HCT116 (cell line): ENCODE measurements at regions not wholly inside any gene's neighbourhood (a gene's known extent, or its start where the extent isn't known, plus 50 kb on each side); places are given as distances from the start of the nearest gene placed in this dataset.

Experiments used
- ATAC-seq: fragments of 200-7000 bp; cut with Tn5 transposase; 2 replicates; pipeline ENCODE4 v1.9.1; 2020; ENCODE audit warnings: mild to moderate bottlenecking, moderate library complexity
- BruUV-seq: library from RNA; stranded (reverse); fragments of 400-500 nt; replicated peaks from 2 replicates; lab custom pipeline; 2021; lab: Mats Ljungman, UMichigan
- CTCF ChIA-PET: fragments of 300-600 bp; sonication (Branson Sonifier 250); formaldehyde crosslinking; loops from one replicate; lab custom pipeline; 2021; ENCODE audit warnings: antibody characterized with exemption; lab: Charles Lee
- POLR2A ChIA-PET: fragments of 300-600, 350-600 bp; sonication (Branson Sonifier 250); formaldehyde crosslinking; loops from one replicate; lab custom pipeline; 2021; ENCODE audit warnings: antibody characterized with exemption; lab: Charles Lee
- RAD21 ChIA-PET, 2 experiments: fragments of 300-600 bp; sonication (Branson Sonifier 250); formaldehyde crosslinking; loops; one replicate each; lab custom pipeline; 2023; ENCODE audit warnings: low total read pairs in 2 of 2; ENCODE audit not compliant: uncharacterized antibody in 2 of 2, unreplicated experiment in 2 of 2, low non-redundant PET in 1 of 2; lab: Charles Lee
- DNase-seq: peaks from one replicate; pipeline ENCODE4 v3.0.0-alpha.2; 2010; ENCODE audit warnings: low read depth, low spot score
- H2AFZ ChIP-seq: fragments of 200-600 bp; shearing (Covaris generic), sonication (generic); 2 replicates; pipeline ENCODE4 v1.6.1; 2017; ENCODE audit warnings: low read depth, mixed run types, mixed read lengths, antibody characterized with exemption, low read length; ENCODE audit not compliant: poor library complexity, severe bottlenecking
- H3K27ac ChIP-seq: 2 replicates; pipeline ENCODE4 v1.5.1; 2012; ENCODE audit warnings: low read depth, low read length
- H3K27me3 ChIP-seq: fragments of 200-600 bp; sonication (generic); 2 replicates; pipeline ENCODE4 v1.6.1; 2016; ENCODE audit warnings: mixed run types, low read length, mixed read lengths; ENCODE audit not compliant: insufficient read depth
- H3K36me3 ChIP-seq, 2 experiments: fragments of 200-500 bp in 1 of 2; fragments of 200-600 bp in 1 of 2; sonication (Bioruptor generic) in 1 of 2; sonication (generic) in 1 of 2; 2 replicates each; pipeline versions ENCODE4 v1.5.1 to v1.6.1; 2014 to 2016; ENCODE audit warnings: low read length in 2 of 2, inconsistent platforms in 1 of 2, mixed read lengths in 1 of 2, mixed run types in 1 of 2; ENCODE audit not compliant: insufficient read depth in 2 of 2, control insufficient read depth in 1 of 2
- H3K4me1 ChIP-seq, 2 experiments: fragments of 200-600 bp in 1 of 2; sonication (generic) in 1 of 2; 2 replicates each; pipeline versions ENCODE4 v1.5.1 to v1.6.1; 2012 to 2017; ENCODE audit warnings: low read length in 2 of 2, inconsistent platforms in 1 of 2, mild to moderate bottlenecking in 1 of 2, mixed read lengths in 1 of 2, mixed run types in 1 of 2, moderate library complexity in 1 of 2; ENCODE audit not compliant: insufficient read depth in 2 of 2, control insufficient read depth in 1 of 2
- H3K4me2 ChIP-seq: fragments of 200-600 bp; sonication (generic); 2 replicates; pipeline ENCODE4 v1.6.1; 2017; ENCODE audit warnings: mixed run types, low read length, mixed read lengths
- H3K4me3 ChIP-seq, 2 experiments: fragments of 200-600 bp in 1 of 2; sonication (generic) in 1 of 2; replicated peaks in 1 of 2; 2 replicates each; pipeline ENCODE4 v1.5.1; 2011 to 2016; ENCODE audit warnings: low read length in 2 of 2, control low read depth in 1 of 2, low read depth in 1 of 2, mild to moderate bottlenecking in 1 of 2, mixed read lengths in 1 of 2, mixed run types in 1 of 2
- H3K79me2 ChIP-seq: fragments of 200-600 bp; sonication (generic); 2 replicates; pipeline ENCODE4 v1.6.1; 2017; ENCODE audit warnings: mild to moderate bottlenecking, mixed run types, low read length, moderate library complexity, mixed read lengths; ENCODE audit not compliant: insufficient read depth
- H3K9ac ChIP-seq: fragments of 200-600 bp; sonication (generic); 2 replicates; pipeline ENCODE4 v1.6.1; 2016; ENCODE audit warnings: low read length, mixed read lengths
- H3K9me2 ChIP-seq: fragments of 200-600 bp; sonication (generic), shearing (Covaris generic); 2 replicates; pipeline ENCODE4 v1.6.1; 2017; ENCODE audit warnings: mixed run types, mild to moderate bottlenecking, moderate library complexity; ENCODE audit not compliant: insufficient read depth
- H3K9me3 ChIP-seq, 2 experiments: fragments of 200-500 bp in 1 of 2; fragments of 200-600 bp in 1 of 2; sonication (Bioruptor generic) in 1 of 2; sonication (generic) in 1 of 2; 2 replicates each; pipeline ENCODE4 v1.6.1; 2014 to 2017; ENCODE audit warnings: low read length in 2 of 2, mixed read lengths in 2 of 2, inconsistent platforms in 1 of 2, low read depth in 1 of 2, mild to moderate bottlenecking in 1 of 2, mixed run types in 1 of 2, moderate library complexity in 1 of 2; ENCODE audit not compliant: control insufficient read depth in 1 of 2, insufficient read depth in 1 of 2
- H4K20me1 ChIP-seq: fragments of 200-600 bp; sonication (generic), shearing (Covaris generic); 2 replicates; pipeline ENCODE4 v1.6.1; 2017; ENCODE audit warnings: mixed run types, mild to moderate bottlenecking, moderate library complexity; ENCODE audit not compliant: insufficient read depth
- ATF3 ChIP-seq: IDR thresholded peaks from 2 replicates; pipeline ENCODE4 v1.6.1; 2012
- CBX3 ChIP-seq: IDR thresholded peaks from 2 replicates; pipeline ENCODE4 v1.6.1; 2012; ENCODE audit warnings: low read depth
- EGR1 ChIP-seq: IDR thresholded peaks from 2 replicates; pipeline ENCODE4 v1.6.1; 2012; ENCODE audit warnings: low read depth
- EZH2 ChIP-seq: fragments of 200-600 bp; sonication (generic); IDR thresholded peaks from 2 replicates; pipeline ENCODE4 v1.6.1; 2017; ENCODE audit warnings: antibody characterized with exemption, mixed run types
- EZH2phosphoT487 ChIP-seq: fragments of 200-600 bp; IDR thresholded peaks from 2 replicates; pipeline ENCODE4 v1.6.1; 2018; ENCODE audit warnings: antibody characterized with exemption, borderline replicate concordance
- JUND ChIP-seq: IDR thresholded peaks from 2 replicates; pipeline ENCODE4 v1.6.1; 2012
- POLR2A ChIP-seq: IDR thresholded peaks from 2 replicates; pipeline ENCODE4 v1.7.0; 2011; ENCODE audit warnings: borderline replicate concordance; ENCODE audit not compliant: insufficient read depth, insufficient read length; ENCODE audit errors: extremely low read depth
- REST ChIP-seq: IDR thresholded peaks from 2 replicates; pipeline ENCODE4 v1.6.1; 2012; ENCODE audit warnings: low read depth
- SIN3A ChIP-seq: IDR thresholded peaks from 2 replicates; pipeline ENCODE4 v1.6.1; 2012; ENCODE audit warnings: low read depth
- SRF ChIP-seq: IDR thresholded peaks from 2 replicates; pipeline ENCODE4 v1.6.1; 2012; ENCODE audit warnings: low read depth
- TCF7L2 ChIP-seq: IDR thresholded peaks from 2 replicates; pipeline ENCODE4 v1.7.0; 2011; ENCODE audit warnings: borderline replicate concordance, inconsistent platforms; ENCODE audit not compliant: insufficient read depth, insufficient read length; ENCODE audit errors: extremely low read depth
- ZFX ChIP-seq: fragments of 450-650 bp; IDR thresholded peaks from 2 replicates; pipeline ENCODE4 v1.6.1; 2017
- intact Hi-C: fragments of 100-400 bp; cut with micrococcal nuclease; formaldehyde crosslinking; loops from 2 replicates; pipeline ENCODE4 v1.10.0; 2022

GRCh38 chr2:56969513-56969912 is 785.7 kb downstream of the CCDC85A start:
- no TSS peak for BruUV-seq
- RAD21 ChIA-PET: no interaction called here
- no peak for TF ChIP-seq ATF3
- TF ChIP-seq SRF: no peak
- no peak for TF ChIP-seq SIN3A
- TF ChIP-seq EZH2phosphoT487: no peak
- no peak for TF ChIP-seq ZFX
- no peak for TF ChIP-seq POLR2A
- no peak for TF ChIP-seq JUND
- TF ChIP-seq EGR1: no peak
- no peak for TF ChIP-seq CBX3
- no peak for TF ChIP-seq REST
- no peak for TF ChIP-seq EZH2
- TF ChIP-seq TCF7L2: no peak
- TF ChIP-seq, all 23 proteins: peak for 0
- intact Hi-C loops: no loop called here
- ChIA-PET POLR2A (no interaction called here), CTCF (no interaction called here)
- no peak for DNase-seq
- ATAC-seq: no peak
- Histone ChIP-seq H3K4me1 (no peaks in the 10 kb centered on the region), H3K9me2 (no peaks in the 10 kb centered on the region; the same call in 1 of the 2 replicates), H3K36me3 (no peaks in the 10 kb centered on the region), H3K27ac (no peak overlapping the region), H4K20me1 (no peaks in the 10 kb centered on the region), H3K4me3 (no peak overlapping the region), H3K9me3 (no peaks in the 10 kb centered on the region), H3K79me2 (no peaks in the 10 kb centered on the region), H3K27me3 (no peaks in the 10 kb centered on the region), H3K9ac (no peak overlapping the region), H2AFZ (no peak overlapping the region), H3K4me2 (no peak overlapping the region)
